Astrocyte of the spinal cord (primary cell): ENCODE measurements at regions not wholly inside any gene's neighbourhood (a gene's known extent, or its start where the extent isn't known, plus 50 kb on each side); places are given as distances from the start of the nearest gene placed in this dataset.
"Not testable (repeated sequence)": the region's sequence is repeated elsewhere in the genome, so short reads cannot be mapped to it uniquely, and the experiment has no call there.

Experiments
- DNase-seq: peaks from one replicate; pipeline ENCODE4 v3.0.0; 2011; ENCODE audit warnings: low read depth, low spot score
- H3K4me3 ChIP-seq: 2 replicates; pipeline ENCODE4 v1.5.1; 2011; ENCODE audit warnings: low read depth, mild to moderate bottlenecking, low read length, moderate library complexity
- CTCF ChIP-seq: IDR thresholded peaks from 2 replicates; pipeline ENCODE4 v1.5.1; 2012; ENCODE audit warnings: low read depth, mild to moderate bottlenecking, low read length, inconsistent platforms
- in situ Hi-C: cut with HindIII; loops from 2 replicates; pipeline ENCODE4 v1.10.0; 2017; ENCODE audit warnings: low sequenced_read_pairs

DNA sequence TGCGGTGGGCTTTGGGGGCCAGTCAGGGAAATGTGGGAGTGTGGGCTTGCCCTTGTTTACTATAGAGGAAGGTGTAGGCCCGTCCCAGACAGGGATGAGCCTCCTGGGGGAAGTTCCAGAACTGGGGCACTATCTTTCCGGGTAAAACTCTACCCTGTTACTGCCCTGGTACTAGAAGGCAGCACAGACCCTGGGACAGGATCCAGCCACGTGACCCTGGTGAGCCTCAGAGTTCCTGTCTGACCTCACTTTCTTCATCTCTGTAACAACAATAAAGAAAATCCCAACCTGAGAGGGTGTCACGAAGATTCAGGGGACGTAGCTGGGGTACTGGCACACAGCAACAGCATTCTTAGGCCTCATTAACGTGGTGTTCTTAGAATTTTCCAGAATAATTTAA lies 239.6 kb upstream of the FOXF1 start:
- in situ Hi-C loops, result no loop called here
- no peak overlapping the region for H3K4me3 ChIP-seq
- DNase-seq, result no peak
- TF ChIP-seq CTCF, result no peak

GRCh38 chr16:86272744-86273143 lies 237.6 kb upstream of the FOXF1 start:
- no peak for DNase-seq
- TF ChIP-seq CTCF, result no peak
- no peak overlapping the region for H3K4me3 ChIP-seq
- in situ Hi-C loops, result no loop called here

DNA sequence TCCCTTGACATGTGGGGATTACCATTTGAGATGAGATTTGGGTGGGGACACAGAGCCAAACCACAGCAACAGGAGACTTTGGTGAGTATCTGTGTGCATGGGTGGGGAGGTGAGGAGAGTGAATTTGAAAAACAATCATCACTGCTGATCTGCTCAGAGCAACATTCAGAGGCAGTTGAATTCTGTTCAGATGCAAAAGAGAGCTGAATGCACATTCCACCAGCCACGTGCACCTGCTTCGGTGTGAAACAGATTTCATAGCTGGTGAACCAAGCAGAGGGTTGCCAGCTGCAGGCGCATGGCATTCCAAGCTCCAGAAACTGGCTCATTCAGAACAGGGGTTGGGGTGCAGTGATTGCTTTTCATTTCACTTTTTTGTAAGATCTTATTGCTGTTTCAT lies 233.1 kb upstream of the FOXF1 start:
- in situ Hi-C loops, result no loop called here
- no peak for DNase-seq
- TF ChIP-seq CTCF, result no peak
- H3K4me3 ChIP-seq, result no peak overlapping the region

GRCh38 chr16:86277859-86278258 lies 232.5 kb upstream of the FOXF1 start:
- DNase-seq, in situ Hi-C loops, H3K4me3 ChIP-seq: not testable (repeated sequence)

GRCh38 chr16:86281421-86281820 lies 228.9 kb upstream of the FOXF1 start:
- no peak for DNase-seq
- in situ Hi-C loops, result no loop called here
- TF ChIP-seq CTCF, result no peak
- no peak overlapping the region for H3K4me3 ChIP-seq

DNA sequence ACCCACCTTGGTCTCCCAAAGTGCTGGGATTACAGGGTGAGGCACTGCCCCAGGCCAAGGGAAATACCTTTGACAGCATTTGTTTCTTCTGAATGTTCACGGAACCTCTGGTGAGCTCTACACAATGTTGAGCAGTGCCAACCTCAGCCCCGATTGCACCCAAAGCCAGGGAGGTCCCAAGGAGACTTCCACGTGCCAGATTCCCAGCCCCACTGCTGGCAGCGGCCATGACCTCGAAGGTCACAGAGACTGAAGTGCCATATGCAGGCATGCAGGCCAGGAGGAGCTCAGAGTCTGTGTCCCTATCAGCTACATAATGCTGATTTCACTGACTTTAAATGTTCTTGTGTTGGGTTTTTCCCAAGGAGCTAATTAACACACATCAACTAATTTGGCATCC lies 226.4 kb upstream of the FOXF1 start:
- no peak for DNase-seq
- in situ Hi-C loops, result no loop called here
- TF ChIP-seq CTCF, result no peak
- H3K4me3 ChIP-seq, result no peak overlapping the region

GRCh38 chr16:86285421-86285820 lies 224.9 kb upstream of the FOXF1 start:
- in situ Hi-C loops, result no loop called here
- no peak for TF ChIP-seq CTCF
- DNase-seq, result no peak
- no peak overlapping the region for H3K4me3 ChIP-seq
